K562 (cell line): ENCODE measurements at regions not wholly inside any gene's neighbourhood (a gene's known extent, or its start where the extent isn't known, plus 50 kb on each side); places are given as distances from the start of the nearest gene placed in this dataset.

Experiments
- KDM1A ChIP-seq, 2 experiments: fragments of 450-650 bp; IDR thresholded peaks; 2 replicates each; pipeline ENCODE4 v1.6.1; 2016; ENCODE audit warnings: mild to moderate bottlenecking in 2 of 2
- MTA3 ChIP-seq: fragments of 450-650 bp; formaldehyde crosslinking; IDR thresholded peaks from 2 replicates; pipeline ENCODE4 v1.6.1; 2017; ENCODE audit warnings: mild to moderate bottlenecking, borderline replicate concordance
- NEUROD1 ChIP-seq: fragments of 150-350 bp; IDR thresholded peaks from 2 replicates; pipeline ENCODE4 v1.6.1; 2014; ENCODE audit warnings: borderline replicate concordance, low read length, low read depth; ENCODE audit not compliant: partially characterized antibody
- PML ChIP-seq: IDR thresholded peaks from 2 replicates; pipeline ENCODE4 v1.6.1; 2012; ENCODE audit warnings: low read length, inconsistent platforms
- SAFB2 ChIP-seq: fragments of 200-400 bp; formaldehyde crosslinking; IDR thresholded peaks from 2 replicates; pipeline ENCODE4 v1.6.1; 2018; ENCODE audit warnings: borderline replicate concordance, low read length, low read depth, moderate library complexity; ENCODE audit not compliant: severe bottlenecking
- SIRT6 ChIP-seq: IDR thresholded peaks from one replicate; pipeline ENCODE4 v1.6.1; 2012; ENCODE audit warnings: low read depth, mild to moderate bottlenecking, control low read depth, inconsistent platforms, low read length, moderate library complexity
- SP1 ChIP-seq: sonication (generic); formaldehyde crosslinking; IDR thresholded peaks from 2 replicates; pipeline ENCODE4 v1.8.1; 2022; ENCODE audit warnings: mild to moderate bottlenecking, missing genetic modification reagents
- ZNF551 ChIP-seq: fragments of 250-450 bp; sonication (Bioruptor Pico); IDR thresholded peaks from 2 replicates; pipeline ENCODE4 v1.5.0; 2021; ENCODE audit warnings: mild to moderate bottlenecking, moderate library complexity
- TF ChIP-seq, protein P1 (sequence below), 3 experiments: fragments of 200-800 bp in 1 of 3; fragments of 250-450 bp in 1 of 3; fragments of 450-650 bp in 1 of 3; sonication (Bioruptor Pico) in 1 of 3; sonication (Bioruptor generic) in 1 of 3; formaldehyde crosslinking in 1 of 3; IDR thresholded peaks; 2 replicates each; pipeline versions ENCODE4 v1.6.1 to v1.8.0; 2016 to 2022; ENCODE audit warnings: mild to moderate bottlenecking in 2 of 3, missing genetic modification characterization in 2 of 3, missing compliant biosample characterization in 1 of 3, moderate library complexity in 1 of 3
- TF ChIP-seq, protein P2 (sequence below), 2 experiments: fragments of 450-650 bp in 1 of 2; sonication (generic) in 1 of 2; formaldehyde crosslinking in 1 of 2; IDR thresholded peaks; 2 replicates each; pipeline versions ENCODE4 v1.7.1 to v1.9.0; 2016 to 2022; ENCODE audit warnings: inconsistent platforms in 1 of 2, mild to moderate bottlenecking in 1 of 2, missing genetic modification reagents in 1 of 2

- TF ChIP-seq, protein P1, sequence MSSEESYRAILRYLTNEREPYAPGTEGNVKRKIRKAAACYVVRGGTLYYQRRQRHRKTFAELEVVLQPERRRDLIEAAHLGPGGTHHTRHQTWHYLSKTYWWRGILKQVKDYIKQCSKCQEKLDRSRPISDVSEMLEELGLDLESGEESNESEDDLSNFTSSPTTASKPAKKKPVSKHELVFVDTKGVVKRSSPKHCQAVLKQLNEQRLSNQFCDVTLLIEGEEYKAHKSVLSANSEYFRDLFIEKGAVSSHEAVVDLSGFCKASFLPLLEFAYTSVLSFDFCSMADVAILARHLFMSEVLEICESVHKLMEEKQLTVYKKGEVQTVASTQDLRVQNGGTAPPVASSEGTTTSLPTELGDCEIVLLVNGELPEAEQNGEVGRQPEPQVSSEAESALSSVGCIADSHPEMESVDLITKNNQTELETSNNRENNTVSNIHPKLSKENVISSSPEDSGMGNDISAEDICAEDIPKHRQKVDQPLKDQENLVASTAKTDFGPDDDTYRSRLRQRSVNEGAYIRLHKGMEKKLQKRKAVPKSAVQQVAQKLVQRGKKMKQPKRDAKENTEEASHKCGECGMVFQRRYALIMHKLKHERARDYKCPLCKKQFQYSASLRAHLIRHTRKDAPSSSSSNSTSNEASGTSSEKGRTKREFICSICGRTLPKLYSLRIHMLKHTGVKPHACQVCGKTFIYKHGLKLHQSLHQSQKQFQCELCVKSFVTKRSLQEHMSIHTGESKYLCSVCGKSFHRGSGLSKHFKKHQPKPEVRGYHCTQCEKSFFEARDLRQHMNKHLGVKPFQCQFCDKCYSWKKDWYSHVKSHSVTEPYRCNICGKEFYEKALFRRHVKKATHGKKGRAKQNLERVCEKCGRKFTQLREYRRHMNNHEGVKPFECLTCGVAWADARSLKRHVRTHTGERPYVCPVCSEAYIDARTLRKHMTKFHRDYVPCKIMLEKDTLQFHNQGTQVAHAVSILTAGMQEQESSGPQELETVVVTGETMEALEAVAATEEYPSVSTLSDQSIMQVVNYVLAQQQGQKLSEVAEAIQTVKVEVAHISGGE (CRISPR knock-in tag; IDR thresholded peaks at IDR 0.05) = 0 out of 6 replicates have a peak, but pooled peaks of 1 of the 3 experiments have one; percentile 36
- TF ChIP-seq SP1 (CRISPR knock-in tag) (0 out of 2 replicates have a peak, but pooled peaks have one; percentile 29), SIRT6 (no peak), KDM1A (IDR thresholded peaks at IDR 0.05) (peak; percentile 82 to 86), ZNF551 (CRISPR knock-in tag) (no peak), MTA3 (0 out of 2 replicates have a peak, but pooled peaks have one; percentile 50), SAFB2 (no peak), PML (peak; percentile 90), NEUROD1 (peak; percentile 65)
- TF ChIP-seq, protein P2, sequence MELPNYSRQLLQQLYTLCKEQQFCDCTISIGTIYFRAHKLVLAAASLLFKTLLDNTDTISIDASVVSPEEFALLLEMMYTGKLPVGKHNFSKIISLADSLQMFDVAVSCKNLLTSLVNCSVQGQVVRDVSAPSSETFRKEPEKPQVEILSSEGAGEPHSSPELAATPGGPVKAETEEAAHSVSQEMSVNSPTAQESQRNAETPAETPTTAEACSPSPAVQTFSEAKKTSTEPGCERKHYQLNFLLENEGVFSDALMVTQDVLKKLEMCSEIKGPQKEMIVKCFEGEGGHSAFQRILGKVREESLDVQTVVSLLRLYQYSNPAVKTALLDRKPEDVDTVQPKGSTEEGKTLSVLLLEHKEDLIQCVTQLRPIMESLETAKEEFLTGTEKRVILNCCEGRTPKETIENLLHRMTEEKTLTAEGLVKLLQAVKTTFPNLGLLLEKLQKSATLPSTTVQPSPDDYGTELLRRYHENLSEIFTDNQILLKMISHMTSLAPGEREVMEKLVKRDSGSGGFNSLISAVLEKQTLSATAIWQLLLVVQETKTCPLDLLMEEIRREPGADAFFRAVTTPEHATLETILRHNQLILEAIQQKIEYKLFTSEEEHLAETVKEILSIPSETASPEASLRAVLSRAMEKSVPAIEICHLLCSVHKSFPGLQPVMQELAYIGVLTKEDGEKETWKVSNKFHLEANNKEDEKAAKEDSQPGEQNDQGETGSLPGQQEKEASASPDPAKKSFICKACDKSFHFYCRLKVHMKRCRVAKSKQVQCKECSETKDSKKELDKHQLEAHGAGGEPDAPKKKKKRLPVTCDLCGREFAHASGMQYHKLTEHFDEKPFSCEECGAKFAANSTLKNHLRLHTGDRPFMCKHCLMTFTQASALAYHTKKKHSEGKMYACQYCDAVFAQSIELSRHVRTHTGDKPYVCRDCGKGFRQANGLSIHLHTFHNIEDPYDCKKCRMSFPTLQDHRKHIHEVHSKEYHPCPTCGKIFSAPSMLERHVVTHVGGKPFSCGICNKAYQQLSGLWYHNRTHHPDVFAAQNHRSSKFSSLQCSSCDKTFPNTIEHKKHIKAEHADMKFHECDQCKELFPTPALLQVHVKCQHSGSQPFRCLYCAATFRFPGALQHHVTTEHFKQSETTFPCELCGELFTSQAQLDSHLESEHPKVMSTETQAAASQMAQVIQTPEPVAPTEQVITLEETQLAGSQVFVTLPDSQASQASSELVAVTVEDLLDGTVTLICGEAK (IDR thresholded peaks at IDR 0.05) = 0 out of 2 replicates have a peak, but pooled peaks have one; percentile 34
- TF ChIP-seq, protein P2 (CRISPR knock-in tag; IDR thresholded peaks at IDR 0.05) = no peak
Measured at GRCh38 chr11:86148345-86148747, 79.5 kb upstream of the PICALM start (continued).
